MCF 10A (cell line): ENCODE measurements at regions not wholly inside any gene's neighbourhood (a gene's known extent, or its start where the extent isn't known, plus 50 kb on each side); places are given as distances from the start of the nearest gene placed in this dataset.
"Not testable (repeated sequence)": the region's sequence is repeated elsewhere in the genome, so short reads cannot be mapped to it uniquely, and the experiment has no call there.

Experiments used
- BruUV-seq: library from RNA; stranded (reverse); fragments of 400-500 nt; replicated peaks from 2 replicates; lab custom pipeline; 2021; lab: Mats Ljungman, UMichigan
- CTCF ChIA-PET: fragments of 300-600 bp; sonication (Branson Sonifier 250); formaldehyde crosslinking; extraction: SDS; loops from one replicate; lab custom pipeline; 2021; ENCODE audit warnings: antibody characterized with exemption, inconsistent platforms; lab: Yijun Ruan, JAX
- POLR2A ChIA-PET: fragments of 300-600, 350-650 bp; sonication (Branson Sonifier 250); formaldehyde crosslinking; extraction: SDS; loops from one replicate; lab custom pipeline; 2020; ENCODE audit warnings: antibody characterized with exemption, inconsistent platforms; lab: Yijun Ruan, JAX
- DNase-seq: peaks from one replicate; pipeline ENCODE4 v3.0.0-alpha.2; 2018; ENCODE audit not compliant: unreplicated experiment
- H3K27ac Mint-ChIP-seq: one replicate; pipeline ENCODE4 v1.8.0; 2022; ENCODE audit warnings: mild to moderate bottlenecking, low read depth, mixed read lengths; ENCODE audit not compliant: unreplicated experiment
- H3K27me3 Mint-ChIP-seq: one replicate; pipeline ENCODE4 v1.8.0; 2022; ENCODE audit warnings: mixed read lengths; ENCODE audit not compliant: insufficient read depth, unreplicated experiment
- H3K36me3 Mint-ChIP-seq: one replicate; pipeline ENCODE4 v1.8.0; 2022; ENCODE audit warnings: mild to moderate bottlenecking, moderate library complexity, mixed read lengths; ENCODE audit not compliant: insufficient read depth, unreplicated experiment
- H3K4me1 Mint-ChIP-seq: one replicate; pipeline ENCODE4 v1.8.0; 2022; ENCODE audit warnings: mixed read lengths; ENCODE audit not compliant: insufficient read depth, unreplicated experiment
- H3K4me3 Mint-ChIP-seq: one replicate; pipeline ENCODE4 v1.8.0; 2022; ENCODE audit warnings: mild to moderate bottlenecking, moderate library complexity, mixed read lengths; ENCODE audit not compliant: unreplicated experiment
- H3K9me3 Mint-ChIP-seq: one replicate; pipeline ENCODE4 v1.8.0; 2022; ENCODE audit warnings: mixed read lengths; ENCODE audit not compliant: unreplicated experiment
- CTCF ChIP-seq: fragments of 200-600 bp; IDR thresholded peaks from one replicate; pipeline ENCODE4 v1.8.0; 2022; ENCODE audit warnings: antibody characterized with exemption, mild to moderate bottlenecking; ENCODE audit not compliant: unreplicated experiment
- intact Hi-C: fragments of 100-400 bp; cut with micrococcal nuclease; formaldehyde crosslinking; loops from 2 replicates; pipeline ENCODE4 v1.14.1; 2022

GRCh38 chr15:70588613-70589012, 174.7 kb downstream of the UACA start:
- ChIA-PET CTCF (no interaction called here), POLR2A (interaction anchor here (1.3 kb wide), 1 partner anchor 17 kb away, joined by 3 read pairs; no protein-coding TSS in a partner anchor)
- Mint-ChIP-seq H3K9me3 (peaks cover 7% of the 10 kb centered on the region), H3K36me3 (no peaks in the 10 kb centered on the region), H3K4me3 (no peak overlapping the region), H3K4me1 (no peaks in the 10 kb centered on the region), H3K27ac (no peak overlapping the region), H3K27me3 (no peaks in the 10 kb centered on the region)
- no peak for DNase-seq
- BruUV-seq: no TSS peak
- intact Hi-C loops: no loop called here
- no peak for TF ChIP-seq CTCF

GRCh38 chr15:70587896-70588567, 175.3 kb downstream of the UACA start:
- no TSS peak for BruUV-seq
- Mint-ChIP-seq H3K9me3 (peaks cover 3% of the 10 kb centered on the region), H3K36me3 (no peaks in the 10 kb centered on the region), H3K4me1 (no peaks in the 10 kb centered on the region), H3K27ac (no peak overlapping the region), H3K27me3 (no peaks in the 10 kb centered on the region), H3K4me3 (no peak overlapping the region)
- POLR2A ChIA-PET: interaction anchor here (1.3 kb wide), 1 partner anchor 18 kb away, joined by 3 read pairs; no protein-coding TSS in a partner anchor
- no peak for TF ChIP-seq CTCF
- intact Hi-C loops: no loop called here
- CTCF ChIA-PET: no interaction called here
- DNase-seq: no peak

- POLR2A ChIA-PET, BruUV-seq, H3K27ac Mint-ChIP-seq, H3K4me1 Mint-ChIP-seq, H3K9me3 Mint-ChIP-seq, H3K36me3 Mint-ChIP-seq, CTCF ChIA-PET, DNase-seq, H3K27me3 Mint-ChIP-seq, intact Hi-C loops, H3K4me3 Mint-ChIP-seq: not testable (repeated sequence)
Measured at GRCh38 chr15:70587012-70587634, 176.2 kb downstream of the UACA start.

- no peaks in the 10 kb centered on the region for H3K9me3 Mint-ChIP-seq
- no peak overlapping the region for H3K4me3 Mint-ChIP-seq
- POLR2A ChIA-PET: no interaction called here
- CTCF ChIA-PET: interaction anchor here (0.7 to 0.8 kb wide), 2 partner anchors 27 to 56 kb away, joined by 3 read pairs; no protein-coding TSS in a partner anchor
- H3K4me1 Mint-ChIP-seq: no peaks in the 10 kb centered on the region
- no peaks in the 10 kb centered on the region for H3K36me3 Mint-ChIP-seq
- BruUV-seq: no TSS peak
- H3K27me3 Mint-ChIP-seq: no peaks in the 10 kb centered on the region
- no peak overlapping the region for H3K27ac Mint-ChIP-seq
- TF ChIP-seq CTCF: no peak
- DNase-seq: no peak
- intact Hi-C loops: no loop called here
Measured at GRCh38 chr15:70586241-70586640, 177.1 kb downstream of the UACA start.
